ENCODE measurements at regions not wholly inside any gene's neighbourhood (a gene's known extent, or its start where the extent isn't known, plus 50 kb on each side); places are given as distances from the start of the nearest gene placed in this dataset.

DNA sequence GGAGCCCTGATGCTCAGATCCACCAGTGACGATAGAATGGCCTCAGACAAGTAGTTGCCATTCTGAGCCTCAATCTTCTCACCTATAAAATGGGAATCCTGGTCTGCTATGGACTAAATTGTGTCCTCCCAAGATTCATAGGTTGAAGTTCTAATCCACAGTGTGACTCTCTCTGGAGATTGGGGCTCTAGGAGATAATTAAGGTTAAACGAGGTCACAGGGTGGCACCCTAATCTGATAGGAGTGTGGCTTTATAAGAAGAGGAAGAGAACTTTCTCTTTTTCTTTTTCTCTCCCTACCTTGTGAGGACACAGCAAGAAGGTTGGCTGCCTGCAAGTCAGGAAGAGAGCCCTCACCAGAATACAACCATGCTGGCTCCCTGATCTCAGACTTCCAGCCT, 214.1 kb downstream of the KATNAL1 start:
- TF ChIP-seq CTCF (IDR thresholded peaks at IDR 0.05) = no peak
- no peak for TF ChIP-seq POLR2A (IDR thresholded peaks at IDR 0.05)
- no peak for TF ChIP-seq POLR2AphosphoS5 (IDR thresholded peaks at IDR 0.05)

Data from upper lobe of left lung (tissue), 4 donors.